Activated CD4-positive, alpha-beta T cell treated with anti-CD3 and anti-CD28 coated beads, Interleukin-2, amount 50 U/mL, for 16 hours (primary cell): ENCODE measurements at regions not wholly inside any gene's neighbourhood (a gene's known extent, or its start where the extent isn't known, plus 50 kb on each side); places are given as distances from the start of the nearest gene placed in this dataset.

Source experiments
- DNase-seq: peaks from one replicate; pipeline ENCODE4 v3.0.0-alpha.2; 2020

- DNase-seq: no peak
Measured at GRCh38 chr22:42217752-42218280, 52.6 kb downstream of the TCF20 start.

DNA sequence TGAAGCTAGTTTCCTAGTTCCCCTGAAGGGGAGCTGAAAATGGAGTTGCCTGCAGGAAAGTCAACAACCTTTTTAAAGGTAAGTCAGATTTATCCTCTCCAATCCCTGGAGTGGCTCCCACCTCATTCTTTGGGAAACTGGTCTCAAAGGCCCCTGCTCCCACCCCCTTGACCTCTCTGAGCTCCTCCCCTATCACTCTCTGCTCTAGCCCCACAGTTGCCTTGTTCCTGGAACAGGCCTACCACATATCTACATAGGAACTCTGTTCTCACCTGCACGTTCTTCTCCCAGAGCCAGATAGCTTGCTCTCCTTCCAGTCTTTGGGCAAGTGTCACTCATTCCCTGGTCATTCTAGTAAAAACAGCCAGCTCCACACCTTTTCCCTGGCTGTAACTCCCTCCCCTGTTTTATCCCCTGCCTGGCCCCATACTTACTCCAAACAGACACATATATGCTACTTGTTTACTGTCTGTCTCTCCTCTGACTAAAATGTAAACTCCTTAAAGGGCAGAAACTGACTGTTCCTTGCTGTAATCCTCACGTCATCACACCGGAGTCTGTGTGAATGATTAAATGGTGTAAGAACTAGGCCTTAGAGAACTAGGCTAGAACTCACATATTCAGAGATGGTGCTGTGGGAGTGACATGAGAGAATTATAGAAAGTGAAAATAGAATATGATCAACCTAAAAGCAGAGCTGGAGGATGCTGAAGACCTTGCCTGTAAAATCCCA lies 53.3 kb downstream of the TCF20 start:
- DNase-seq: peak; percentile 76

DNA sequence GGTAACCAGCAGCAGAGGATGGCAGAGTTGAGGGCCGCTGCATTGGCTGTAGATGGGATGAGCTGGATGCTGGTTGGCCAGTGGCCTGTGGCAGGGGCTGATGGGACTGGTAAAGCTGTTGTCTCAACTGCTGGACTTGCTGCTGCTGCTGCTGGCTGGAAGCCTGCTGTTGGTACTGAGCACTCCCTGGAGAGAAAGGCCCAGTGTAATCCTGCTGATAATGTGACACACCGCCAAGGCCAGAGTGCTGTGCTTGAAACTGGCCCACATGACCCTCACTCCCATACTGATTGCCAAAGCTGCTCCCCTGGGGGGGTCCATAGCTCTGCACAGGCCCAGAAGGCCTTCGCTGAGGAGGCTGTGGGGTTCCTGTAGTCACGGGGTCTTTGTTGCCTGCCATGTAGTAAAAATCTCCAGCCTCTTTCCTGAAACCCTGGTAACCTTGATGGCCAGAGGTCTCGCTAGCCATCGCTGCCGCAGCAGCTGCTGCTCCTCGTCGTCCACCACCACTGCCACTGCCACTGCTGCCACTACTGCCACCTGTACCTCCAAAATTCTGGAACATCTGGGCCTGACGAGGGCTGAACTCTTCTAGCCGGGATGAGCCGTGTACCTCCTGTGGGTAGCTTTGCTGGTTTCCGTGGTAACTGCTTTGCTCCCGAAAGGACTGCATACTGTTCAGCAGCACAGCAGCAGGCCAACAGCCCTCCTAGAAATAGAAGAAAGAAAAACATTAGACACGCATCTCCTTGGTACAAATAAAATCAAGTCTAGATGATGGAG lies 55.6 kb downstream of the TCF20 start:
- no peak for DNase-seq

DNA sequence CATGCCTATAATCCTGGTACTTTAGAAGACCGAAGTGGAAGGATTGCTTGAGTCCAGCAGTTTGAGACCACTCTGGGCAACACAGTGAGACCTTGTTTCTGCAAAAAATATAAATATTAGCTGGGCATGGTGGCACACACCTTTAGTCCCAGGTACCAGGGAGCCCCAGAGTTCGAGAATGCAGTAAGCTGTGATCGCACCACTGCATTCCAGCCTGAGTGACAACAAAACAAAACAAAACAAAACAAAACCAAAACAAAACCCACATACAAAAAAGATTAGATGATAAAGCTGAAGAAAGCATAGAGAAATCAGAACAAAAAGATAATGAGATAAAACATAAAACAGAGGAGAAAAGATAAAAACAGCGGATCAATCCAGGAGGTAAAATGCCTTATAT lies 62.1 kb downstream of the TCF20 start:
- DNase-seq: no peak

DNA sequence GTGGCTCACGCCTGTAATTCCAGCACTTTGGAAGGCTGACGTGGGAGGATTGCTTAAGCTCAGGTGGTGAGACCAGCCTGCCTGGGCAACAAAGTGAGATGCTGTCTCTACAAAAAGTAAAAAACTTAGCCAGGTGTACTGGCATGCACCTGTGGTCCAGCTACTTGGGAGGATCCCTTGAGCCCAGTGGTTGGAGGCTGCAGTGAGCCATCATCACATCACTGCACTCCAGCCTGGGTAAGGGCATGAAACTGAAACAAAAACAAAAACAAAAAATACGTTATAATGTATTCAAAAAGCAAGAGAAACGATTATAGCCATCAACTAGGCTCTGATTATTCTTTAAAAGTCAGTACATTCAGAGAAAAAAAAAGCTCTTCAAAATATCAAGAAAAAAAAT lies 62.5 kb downstream of the TCF20 start:
- DNase-seq: no peak

DNA sequence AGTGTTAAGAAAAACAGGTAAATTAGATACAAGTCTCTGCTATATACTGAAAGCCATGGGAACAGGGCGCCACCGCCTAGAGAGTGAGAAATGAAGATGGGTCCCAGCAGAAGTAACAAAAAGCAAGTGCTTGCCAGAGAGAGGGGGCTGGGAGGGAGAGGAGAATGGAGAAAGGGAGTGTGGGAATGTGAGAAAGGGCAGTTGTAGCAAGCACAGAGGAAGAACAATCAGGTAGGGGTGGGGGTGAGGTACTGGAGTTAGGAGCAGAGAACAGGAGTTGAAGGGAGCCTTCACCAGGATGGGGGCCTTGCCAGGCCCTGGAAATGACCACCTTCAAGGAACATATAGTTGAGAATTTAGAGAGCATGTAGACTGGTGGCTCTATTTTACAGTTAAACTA lies 66.8 kb downstream of the TCF20 start:
- no peak for DNase-seq

DNA sequence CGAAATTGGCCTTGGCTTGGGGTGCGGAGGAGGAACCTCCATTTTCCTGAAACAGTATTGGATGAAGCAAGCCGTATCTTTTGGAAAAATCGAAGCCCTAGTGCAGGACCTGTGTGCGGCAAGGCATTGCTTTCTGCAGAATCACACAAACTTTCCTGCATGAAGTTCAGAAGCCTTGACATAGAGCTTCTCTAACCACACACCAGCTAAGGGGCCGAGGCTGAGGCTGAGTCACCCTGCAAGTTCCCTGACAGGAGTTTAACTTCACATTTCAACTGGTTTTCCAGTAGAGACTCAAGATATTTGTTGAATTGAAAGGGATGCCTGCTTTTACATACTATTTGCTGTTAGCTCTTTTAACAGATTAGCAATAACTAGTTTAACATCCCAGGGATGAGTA lies 67.8 kb downstream of the TCF20 start:
- peak; percentile 62 for DNase-seq

GRCh38 chr22:42202048-42202447 lies 68.4 kb downstream of the TCF20 start:
- peak; percentile 44 for DNase-seq

DNA sequence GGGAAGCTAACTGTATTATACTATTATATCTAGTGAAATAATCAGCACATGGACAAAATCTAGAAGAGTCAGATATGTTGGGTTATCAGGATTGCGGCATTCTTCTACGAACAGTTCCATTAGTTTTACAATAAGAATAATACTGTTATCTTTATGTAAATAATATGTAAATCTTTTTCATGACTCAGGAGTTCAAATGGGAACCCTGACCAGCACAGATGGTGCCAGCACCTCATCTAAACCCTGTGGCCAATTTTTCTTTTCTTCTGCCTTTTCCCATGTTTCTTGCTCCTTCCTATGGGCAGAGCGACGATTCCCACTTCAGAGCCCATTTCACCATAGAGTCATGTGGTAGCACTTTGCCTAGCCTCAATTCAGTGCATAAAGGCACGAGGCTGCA lies 68.4 kb upstream of the CYP2D6 start:
- DNase-seq: no peak

DNA sequence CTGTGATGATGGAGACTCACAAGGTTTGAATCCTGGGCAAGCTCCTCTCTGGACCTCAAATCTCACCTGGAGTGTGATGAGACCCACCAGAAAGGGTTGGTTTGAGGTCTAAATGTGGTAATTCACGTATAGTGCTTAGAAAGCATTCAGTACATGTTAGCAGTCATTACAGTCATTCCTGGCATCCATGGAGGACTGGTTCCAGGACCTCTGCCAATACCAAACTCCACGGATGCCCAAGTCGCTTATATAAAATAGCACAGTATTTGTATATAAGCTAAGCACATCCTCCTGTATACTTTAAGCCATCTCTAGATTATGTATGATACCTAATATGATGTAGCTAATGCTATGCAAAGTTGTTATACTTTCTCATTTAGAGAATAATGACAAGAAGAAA lies 67.6 kb upstream of the CYP2D6 start:
- DNase-seq: no peak

GRCh38 chr22:42196454-42196853 lies 65.8 kb upstream of the CYP2D6 start:
- no peak for DNase-seq

GRCh38 chr22:42194953-42195352 lies 64.3 kb upstream of the CYP2D6 start:
- no peak for DNase-seq

DNA sequence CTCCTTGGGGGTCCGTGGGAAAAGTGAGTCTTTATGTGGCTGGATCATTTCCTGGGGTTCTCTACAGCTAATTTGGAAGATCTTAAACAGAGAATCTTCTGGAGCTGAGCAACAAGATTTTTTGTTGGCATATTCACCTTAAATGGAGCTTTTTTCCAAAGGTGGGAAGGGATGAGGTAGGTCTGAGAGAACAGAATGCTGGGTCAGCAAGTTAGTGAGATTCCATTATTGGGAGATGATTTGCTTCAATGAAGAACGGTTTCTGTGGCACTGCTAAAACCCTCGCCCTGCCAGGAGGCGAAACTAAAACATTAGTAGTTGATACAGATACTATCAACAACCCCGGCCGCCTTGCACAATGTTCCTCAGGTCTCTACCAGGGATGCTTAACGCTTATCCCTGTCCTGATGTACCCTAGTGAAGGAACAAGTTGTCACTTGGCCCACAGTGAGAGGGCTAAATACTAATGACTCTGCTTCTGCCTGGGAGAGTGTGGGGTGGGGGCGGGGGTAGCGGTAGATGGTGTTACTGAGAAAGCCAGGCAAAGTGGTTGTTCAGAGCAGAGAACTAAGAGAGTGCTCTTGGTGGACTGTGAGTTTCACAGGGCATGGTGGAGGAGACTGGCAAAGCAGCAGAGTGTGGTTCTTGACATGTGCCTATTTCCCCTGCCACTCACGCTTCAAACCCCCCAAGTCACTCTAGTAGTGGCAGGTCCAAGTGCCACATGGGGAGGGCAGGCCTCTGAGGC lies 63.7 kb upstream of the CYP2D6 start:
- DNase-seq: no peak

DNA sequence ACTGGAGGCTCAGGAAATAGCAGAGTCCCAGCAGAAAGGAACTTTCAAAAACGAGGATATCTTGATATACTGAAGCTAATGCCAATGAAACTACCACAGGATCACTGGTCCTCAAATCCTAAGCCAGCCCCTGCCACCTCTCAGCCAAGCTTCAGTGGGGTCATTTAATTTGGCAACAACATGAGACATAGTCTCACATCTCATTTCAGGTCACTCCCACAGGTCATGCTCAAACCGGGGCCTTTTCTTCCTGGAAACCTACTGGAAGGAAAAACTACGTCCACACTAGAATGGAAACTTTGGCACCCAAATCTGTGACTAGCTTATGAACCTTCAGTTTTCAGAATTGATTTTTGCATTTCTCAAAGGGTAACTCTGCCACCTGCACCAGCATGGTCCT lies 61.9 kb upstream of the CYP2D6 start:
- DNase-seq: no peak

DNA sequence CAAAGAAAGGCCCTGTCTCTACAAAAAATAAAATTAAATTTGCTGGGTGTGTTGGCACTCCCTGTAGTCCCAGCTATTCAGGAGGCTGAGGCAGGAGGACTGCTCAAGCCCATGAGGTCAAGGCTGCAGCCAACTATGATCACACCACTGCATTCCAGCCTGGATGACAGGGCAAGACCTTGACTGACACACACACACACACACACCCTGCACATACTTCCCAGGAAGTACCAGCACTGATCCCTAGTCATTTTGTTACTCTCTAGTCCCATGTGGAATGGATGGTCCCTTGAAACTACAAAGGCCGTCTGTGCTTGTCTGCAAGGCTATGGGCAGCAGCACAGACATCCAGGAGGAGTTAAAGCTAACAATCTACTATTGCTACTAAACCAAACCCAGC lies 59.7 kb upstream of the CYP2D6 start:
- no peak for DNase-seq

DNA sequence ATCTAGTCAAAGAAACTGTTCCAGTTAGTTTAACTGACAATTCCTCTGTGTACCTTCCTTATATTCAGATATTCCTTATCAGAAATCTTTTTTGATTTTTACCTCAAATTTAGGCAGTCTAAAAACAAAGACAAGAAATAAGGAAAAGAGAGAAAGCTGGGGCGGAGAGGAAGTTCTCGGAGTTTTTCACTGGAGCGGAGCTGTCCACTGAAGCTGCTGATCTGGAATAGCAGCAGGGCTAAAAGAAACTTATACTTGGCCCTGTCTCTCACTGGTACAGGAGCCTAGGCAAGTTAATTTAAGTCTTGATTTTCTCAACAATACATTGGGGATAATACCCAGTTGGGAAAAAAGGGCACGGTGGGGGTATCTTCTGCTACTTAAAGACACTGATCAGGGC lies 59.2 kb upstream of the CYP2D6 start:
- no peak for DNase-seq

DNA sequence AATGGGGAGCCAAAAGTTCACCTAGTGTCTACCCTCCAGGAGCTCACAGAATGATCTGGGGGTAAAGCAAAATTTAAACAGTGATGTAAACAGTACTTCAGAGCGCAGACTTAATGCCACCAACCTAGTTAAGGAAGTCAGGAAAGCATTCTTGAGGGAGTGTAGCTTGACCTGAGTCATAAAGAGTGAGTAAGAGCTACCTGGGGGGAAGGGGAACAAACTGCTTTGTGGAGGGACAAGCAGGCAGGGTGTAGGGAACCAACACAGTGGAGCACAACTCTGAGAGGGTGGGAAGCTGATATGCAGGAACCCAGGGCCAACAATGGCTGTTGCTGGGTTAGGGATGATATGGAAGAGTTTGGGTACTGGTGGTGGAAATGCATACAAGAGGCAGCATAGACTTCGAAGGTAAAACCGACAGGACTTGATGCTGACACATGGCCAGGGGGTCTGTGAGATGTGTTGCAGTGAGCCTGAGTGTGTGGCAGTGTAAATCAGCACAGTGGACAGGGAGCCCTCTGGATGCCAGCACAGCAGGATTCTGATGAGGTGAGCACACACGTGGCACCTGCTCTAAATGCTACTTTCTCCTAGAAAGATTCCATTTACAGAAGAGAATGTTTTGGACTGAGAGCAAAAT lies 58.3 kb upstream of the CYP2D6 start:
- no peak for DNase-seq

- no peak for DNase-seq
Measured at GRCh38 chr22:42187646-42188045, 57.0 kb upstream of the CYP2D6 start.

- no peak for DNase-seq
Measured at GRCh38 chr22:42185915-42186439, 55.4 kb upstream of the CYP2D6 start.

DNA sequence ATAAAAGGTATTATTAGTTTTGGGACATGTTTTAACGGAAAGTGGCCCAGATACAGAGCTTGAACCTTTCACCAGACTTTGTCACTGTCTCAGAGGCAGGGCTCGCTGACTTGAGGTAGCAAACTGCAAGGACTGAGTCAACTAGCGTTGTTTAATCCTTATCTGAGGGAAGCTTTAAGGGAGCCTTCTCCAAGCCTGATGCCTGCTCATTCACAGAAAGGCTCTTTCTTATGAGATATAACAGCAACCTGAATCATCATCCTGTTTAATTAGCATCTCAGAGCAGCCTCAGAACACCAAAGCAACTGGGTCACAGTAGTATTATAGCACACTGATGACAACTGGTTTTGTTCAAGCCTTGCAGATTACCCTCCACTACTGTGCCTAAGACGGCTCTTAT lies 54.2 kb upstream of the CYP2D6 start:
- DNase-seq: peak; percentile 29

DNA sequence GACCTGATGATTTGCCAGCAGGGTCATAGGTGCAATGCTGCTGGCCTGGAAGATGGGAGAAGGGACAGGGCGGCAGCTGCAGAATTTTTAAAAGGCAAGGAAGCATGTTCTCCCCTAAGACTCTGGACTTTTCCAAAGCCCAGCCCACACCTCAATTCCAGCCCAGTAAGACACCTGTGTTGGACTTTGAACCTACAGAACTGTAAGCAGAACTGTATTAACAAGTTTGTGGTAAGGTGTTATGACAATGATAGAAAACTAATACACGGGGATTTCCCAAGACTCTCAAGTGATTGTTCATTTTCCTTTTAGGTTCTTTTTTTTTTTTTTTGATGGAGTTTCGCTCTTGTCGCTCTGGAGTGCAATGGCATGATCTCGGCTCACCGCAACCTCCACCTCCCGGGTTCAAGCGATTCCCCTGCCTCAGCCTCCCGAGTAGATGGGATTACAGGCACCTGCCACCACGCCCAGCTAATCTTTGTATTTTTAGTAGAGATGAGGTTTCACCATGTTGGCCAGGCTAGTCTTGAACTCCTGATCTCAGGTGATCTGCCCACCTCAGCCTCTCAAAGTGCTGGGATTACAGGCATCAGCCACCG lies 53.0 kb upstream of the CYP2D6 start:
- peak; percentile 58 for DNase-seq

DNA sequence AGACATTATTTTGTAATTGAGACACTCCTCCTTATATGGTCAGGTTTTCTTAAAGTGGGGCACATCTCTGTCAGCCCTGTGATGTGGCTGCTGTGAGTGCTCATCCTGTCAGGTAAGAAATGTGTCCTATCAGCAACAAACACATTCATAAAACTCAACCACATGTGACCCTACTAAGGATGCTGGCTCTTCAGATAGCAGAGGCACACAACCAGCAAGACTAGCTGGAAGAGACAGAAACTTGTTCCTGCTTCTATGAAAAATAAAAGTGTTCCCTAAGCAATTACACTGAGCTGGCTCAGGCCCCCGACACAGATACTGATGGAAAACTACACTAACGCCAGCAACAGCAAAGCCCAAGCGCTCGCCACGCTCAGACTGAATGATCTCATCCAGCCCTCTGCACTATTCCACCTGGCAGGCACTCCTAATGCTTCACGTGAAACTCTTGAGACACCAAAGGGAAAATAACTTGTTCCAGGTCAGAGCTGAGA lies 49.8 kb upstream of the CYP2D6 start:
- peak; percentile 77 for DNase-seq
